GM11168 (cell line): ENCODE measurements at regions not wholly inside any gene's neighbourhood (a gene's known extent, or its start where the extent isn't known, plus 50 kb on each side); places are given as distances from the start of the nearest gene placed in this dataset.
"Not testable (repeated sequence)": the region's sequence is repeated elsewhere in the genome, so short reads cannot be mapped to it uniquely, and the experiment has no call there.

Experiments
- in situ Hi-C: fragments of 300-500 bp; cut with MboI; formaldehyde crosslinking; loops from one replicate; pipeline ENCODE4 v1.12.0; 2022; ENCODE audit warnings: low sequenced_read_pairs; ENCODE audit not compliant: unreplicated experiment

DNA sequence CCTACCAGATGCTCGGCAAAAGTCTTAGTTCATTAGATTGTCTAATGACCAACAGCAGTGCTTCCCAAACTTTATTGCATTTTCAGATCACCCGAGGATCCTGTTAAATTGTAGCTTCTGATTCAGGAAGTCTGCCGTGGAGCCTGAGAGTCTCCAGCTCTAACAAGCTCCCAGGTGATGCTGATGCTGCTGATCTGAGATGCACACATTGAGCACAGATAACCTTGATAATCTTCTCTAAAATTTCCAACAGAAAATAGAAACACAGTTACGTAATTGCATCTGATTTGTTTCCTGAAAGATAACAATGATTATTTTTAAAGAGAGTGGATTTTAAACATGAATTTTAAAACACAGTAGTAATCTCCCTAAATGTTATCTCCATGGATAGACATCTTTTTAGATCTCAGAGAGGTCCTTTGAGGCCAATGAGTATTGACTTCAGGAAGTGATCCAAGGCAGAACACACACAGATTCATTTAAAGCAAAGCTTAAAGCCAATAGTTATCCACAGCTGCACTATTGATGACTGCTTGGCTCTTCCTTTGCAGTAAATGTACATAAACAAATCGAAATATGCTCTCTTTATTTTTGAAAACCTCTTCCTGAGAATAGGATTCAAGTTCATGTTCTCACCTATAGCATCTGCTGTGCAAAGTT, 122.8 kb upstream of the TNPO1 start:
- in situ Hi-C loops: no loop called here

DNA sequence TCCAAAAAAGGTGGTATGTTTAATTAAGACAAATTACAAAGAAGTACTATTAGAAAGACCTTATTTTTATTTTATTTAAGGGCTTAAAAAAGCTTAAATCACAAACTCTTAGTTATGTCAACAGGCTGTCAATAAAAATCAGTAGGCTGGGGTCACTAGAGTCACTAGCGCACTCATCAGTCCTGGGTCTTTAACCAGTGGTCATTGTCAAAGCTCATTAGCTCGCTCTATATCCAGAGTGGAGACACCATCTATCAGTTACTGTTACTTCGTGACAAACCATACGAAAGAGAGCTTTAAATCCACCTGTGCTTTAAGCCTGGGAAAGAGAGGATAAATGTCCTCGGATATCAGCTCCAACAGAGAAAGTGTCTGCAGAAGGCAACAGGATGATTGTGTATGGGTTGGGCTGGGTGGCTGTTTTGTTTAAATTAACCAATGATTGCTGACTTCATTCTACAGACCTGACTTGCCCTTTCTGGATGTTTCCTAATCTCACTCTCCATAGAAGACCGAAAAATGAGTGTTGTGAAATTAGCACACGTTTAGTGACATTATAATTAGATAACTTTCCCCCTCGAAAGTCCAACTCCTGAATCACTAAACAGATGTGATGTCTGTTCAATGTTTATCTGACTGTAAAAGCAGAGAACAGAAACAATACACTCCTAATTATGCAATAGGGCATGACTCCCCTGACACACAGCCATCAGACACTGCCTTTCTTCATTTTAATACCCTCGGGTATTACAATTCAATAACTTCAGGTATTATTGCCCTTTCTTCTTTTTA, 123.6 kb upstream of the TNPO1 start:
- in situ Hi-C loops: no loop called here

DNA sequence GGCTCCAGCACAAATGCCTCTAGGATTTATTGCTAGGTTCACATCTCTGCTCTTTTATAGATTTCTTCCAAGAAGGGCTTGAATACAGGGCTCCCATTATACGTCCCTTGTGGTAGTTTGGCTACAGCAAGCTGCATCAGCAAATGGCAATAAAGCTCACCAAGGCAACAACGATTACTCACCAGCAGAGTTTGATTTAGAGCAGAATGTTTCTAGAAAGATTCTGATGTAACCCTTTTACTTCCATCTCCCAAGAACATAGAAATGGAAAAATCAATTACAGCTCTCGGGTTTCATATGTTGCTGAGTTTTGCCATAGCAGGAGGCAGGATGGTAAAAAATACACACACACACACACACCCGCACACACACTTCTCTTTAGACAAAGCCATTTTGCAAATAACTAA, 124.2 kb upstream of the TNPO1 start:
- in situ Hi-C loops: no loop called here

DNA sequence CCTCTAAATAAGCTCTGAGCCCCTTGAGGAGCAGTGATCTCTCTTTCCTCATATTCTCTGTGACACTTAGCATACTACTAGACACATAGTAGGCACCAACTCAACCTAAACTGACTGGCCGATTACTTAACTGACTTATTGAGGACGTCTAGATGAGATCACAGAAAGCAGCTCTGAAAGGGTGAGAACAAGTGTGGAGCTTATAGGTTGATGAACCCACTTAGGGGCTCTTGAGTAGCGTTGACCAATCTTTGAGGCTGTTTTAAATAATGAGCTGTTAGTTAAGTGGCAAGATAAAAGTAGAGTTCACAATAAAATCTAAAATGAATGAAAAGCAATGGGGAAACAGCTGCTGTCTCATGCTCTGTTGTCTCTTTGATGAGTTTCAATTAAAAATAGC, 124.7 kb upstream of the TNPO1 start:
- in situ Hi-C loops: no loop called here

DNA sequence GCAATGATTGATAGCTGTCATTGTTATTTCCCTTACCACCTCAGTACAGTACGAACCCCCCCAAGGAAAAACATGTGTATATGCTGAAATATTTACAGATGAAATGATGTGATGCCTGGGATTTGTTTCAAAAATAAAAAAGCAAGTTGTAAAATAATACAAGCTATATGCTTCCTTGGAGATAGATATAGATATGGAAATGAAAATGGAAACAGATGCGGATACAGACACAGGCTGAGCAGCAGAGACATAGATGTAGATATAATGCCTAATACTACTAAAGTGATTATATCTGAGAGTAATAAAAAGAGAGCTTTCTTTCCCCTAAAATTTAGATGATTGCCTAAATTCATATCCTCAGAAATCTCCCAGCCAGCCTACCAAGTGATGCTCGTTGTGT, 127.5 kb upstream of the TNPO1 start:
- in situ Hi-C loops: no loop called here

DNA sequence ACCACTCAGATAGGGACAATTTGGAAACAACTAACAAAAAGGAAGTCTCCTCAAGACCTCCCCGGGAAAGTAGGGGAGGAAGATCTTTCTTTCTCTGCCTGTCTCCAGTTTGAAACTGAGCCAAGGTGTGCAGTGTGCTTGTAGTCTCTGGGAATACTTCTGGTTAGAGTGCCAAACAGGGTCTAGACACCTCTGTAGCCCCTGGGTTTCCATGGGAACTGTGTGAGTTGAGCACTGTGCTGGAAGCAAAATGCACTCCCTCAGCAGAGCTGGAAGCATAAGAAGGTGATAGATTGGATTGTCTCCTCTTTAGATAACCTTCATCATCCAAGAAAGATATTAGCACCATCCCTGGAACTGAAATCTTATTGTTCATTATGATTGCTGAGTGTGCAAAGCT, 129.2 kb upstream of the TNPO1 start:
- in situ Hi-C loops: no loop called here

DNA sequence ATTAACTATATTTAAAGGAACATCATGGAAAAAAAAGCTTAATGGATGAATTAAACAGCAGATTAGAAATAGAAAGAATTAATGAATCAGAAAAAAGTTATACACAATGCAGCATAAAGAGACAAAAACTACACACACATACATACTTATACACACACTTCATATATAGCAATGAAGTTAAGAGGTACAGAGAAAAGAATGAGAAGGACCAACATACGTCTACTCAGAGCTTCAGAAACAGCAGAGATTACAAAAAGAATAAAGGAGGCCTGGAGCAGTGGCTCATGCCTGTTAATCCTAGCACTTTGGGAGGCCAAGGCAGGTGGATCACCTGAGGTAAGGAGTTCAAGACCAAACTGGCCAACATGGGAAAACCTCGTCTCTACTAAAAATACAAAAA, 133.9 kb upstream of the TNPO1 start:
- in situ Hi-C loops: no loop called here

DNA sequence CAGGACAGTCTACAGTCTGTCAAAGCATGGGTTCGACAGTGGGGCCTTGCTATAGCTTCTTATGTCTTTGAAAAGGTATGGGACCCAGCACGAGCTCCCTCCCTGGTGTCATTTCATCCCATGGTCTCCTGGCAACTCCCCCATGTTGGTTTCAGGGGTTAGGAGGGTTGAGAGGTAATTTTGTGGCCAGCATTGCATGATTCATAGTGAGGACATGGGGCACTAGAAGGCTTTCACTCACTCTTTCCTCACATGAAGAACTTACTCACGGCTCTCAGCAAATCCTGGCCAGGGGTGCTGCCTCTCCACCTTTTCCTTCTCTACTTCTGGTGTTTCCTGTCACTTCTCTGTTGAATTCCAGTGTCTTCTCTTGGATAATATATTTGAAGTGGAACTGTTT, 134.7 kb upstream of the TNPO1 start:
- in situ Hi-C loops: no loop called here

DNA sequence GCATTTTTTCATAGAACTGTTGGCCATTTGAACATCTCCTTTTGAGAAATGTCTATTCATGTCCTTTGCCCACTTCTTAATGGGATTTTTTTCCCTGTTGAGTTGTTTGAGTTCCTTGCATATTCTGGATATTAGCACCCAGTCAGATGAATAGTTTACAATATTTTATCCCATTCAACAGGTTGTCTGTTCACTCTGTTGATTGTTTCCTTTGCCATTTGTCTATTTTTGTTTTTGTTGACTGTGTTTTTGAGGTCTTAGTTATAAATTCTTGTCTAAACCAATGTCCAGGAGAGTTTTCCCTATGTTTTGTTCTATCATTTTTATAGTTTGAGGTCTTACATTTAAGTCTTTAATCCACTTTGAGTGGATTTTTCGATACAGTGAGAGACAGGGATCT, 139.0 kb upstream of the TNPO1 start:
- in situ Hi-C loops: no loop called here

DNA sequence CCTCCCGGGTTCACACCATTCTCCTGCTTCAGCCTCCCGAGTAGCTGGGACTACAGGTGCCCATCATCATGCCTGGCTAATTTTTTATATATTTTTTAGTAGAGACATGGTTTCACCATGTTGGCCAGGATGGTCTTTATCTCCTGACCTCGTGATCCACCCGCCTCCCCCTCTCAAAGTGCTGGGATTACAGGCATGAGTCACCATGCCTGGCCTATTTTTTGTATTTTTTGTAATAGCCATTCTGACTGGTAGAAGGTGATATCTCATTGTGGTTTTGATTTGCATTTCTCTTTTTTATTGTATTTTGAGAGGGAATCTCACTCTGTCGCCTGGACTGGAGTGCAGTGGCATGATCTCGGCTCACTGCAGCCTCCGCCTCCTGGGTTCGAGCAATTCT, 139.6 kb upstream of the TNPO1 start:
- in situ Hi-C loops: not testable (repeated sequence)

DNA sequence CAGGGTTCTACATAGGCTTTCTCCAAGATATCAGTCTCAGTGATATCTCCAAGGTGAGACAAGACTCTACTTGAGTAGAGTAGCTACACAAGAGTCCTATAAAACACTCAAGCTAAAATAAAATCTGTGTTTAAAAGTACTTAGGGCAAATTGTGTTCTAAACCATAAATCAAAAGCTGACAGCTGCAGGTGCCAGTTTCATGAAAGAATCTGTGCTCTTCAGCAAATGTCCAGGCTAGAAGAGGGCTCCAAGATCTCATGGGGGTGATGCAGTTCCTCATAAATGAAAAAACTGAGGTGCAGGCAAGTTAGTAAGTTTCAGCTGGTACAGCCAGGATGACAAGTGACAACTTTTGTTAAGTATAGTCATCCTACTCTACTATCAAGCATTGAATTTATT, 142.8 kb upstream of the TNPO1 start:
- in situ Hi-C loops: no loop called here

DNA sequence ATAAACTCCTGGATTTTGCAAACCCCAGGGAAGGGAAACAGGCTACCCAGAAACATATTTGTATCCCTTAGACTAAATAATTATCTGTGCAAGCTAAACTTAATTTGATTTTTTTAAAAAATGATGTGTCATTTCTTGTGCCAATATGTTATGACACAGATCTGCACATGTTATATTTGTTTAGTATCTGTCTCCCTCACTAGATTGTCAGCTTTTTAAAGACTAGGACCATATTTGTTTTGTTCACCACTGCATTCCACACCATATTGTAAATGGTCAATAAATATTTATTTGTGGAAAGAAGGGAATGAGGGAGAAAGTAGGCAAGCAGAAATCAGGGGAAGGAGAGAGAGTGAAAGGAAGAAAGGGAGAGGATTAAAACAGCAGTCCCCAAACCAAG, 143.3 kb upstream of the TNPO1 start:
- in situ Hi-C loops: no loop called here

DNA sequence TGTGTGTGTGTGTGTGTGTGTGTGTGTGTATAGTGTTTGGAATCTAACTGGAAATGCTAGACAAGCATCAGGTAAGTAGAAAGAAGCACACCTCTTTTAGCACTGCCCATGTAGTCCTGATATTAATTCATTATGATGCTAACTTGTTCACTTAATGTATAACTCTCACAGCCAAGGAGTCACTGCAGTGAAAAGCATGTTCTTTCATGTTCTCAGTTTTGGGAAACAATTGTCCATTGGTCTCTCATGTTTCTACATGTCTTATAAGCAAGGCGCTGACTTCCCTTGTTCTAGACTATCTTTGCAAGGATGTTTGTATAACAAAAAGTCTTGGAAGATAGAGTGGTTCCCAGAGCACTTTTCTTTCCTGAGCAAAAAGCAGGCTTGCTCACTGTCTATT, 148.8 kb upstream of the TNPO1 start:
- in situ Hi-C loops: no loop called here

DNA sequence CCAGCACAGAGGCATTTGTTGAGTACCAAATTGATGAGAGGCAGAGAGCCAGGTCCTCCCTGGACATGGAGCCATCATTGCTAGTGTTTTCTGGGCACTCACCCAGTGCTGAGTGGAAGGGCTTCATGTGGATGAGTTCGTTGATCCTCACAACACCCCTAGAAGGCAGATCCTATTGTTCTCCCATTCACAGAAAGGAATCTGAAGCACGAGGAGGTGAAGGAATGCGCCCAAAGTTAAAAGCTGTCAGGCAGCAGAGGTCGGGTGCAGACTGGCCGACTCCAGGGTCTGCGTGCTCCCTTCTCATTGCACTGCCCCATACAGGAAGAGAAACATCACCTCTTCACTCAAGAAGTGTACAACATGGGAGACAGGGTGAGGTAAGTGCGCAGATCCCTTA, 153.5 kb upstream of the TNPO1 start:
- in situ Hi-C loops: no loop called here

DNA sequence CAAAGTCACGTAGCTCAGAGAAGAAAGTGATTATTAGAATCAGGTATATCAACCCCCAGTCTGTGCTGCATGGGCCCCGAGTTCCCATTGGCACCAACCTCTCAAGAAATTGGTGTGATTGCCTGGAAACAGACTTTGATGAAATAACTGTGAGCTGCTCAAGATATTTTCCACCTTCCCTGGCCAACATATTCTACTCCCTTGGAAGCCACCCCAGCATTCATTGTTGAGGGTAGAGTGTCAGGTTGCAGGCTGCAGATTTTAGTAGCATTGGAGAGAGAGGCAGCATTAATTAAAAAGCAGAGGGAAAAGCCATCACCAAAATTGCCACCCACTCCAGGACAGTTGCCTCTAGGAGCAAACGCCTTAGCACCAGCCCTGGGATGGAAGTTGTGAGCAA, 154.2 kb upstream of the TNPO1 start:
- in situ Hi-C loops: no loop called here

DNA sequence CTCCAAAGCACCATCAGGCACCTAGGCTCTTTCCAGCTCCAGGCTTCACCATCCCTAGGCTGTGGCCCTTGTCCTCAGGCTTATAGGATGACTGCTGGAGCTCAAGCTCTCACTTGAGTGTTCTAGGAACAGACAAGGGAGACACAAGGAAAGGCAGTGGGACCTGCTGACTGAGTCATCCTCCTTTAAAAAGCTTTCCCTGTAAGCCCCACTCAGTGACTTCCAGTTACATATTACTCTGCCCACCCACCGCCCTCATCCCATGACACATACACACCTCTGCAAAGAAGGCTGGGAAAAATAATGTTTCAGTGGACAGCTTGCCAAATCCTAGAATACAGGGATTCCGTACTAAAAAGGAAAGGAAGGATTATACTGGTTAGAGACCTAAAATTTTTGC, 154.2 kb upstream of the ZNF366 start:
- in situ Hi-C loops: no loop called here

DNA sequence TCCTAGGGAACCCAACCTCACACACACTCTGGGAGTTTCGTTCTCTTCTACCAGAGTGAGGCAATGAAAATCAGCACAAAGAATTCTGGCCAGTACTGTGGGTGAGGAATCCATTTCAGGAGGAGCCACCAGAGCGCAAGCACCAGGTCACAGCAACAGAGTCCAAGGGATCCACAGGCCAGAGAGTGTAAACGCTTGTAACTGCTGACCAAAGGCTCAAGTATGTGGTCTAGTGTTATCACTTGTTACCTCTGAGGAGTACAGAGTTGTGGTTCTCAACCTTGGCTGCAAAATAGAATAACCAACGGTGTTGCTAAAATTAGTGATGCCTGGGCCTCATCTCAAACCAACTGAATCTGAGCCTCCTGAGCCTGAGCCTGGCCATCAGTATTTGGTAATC, 152.5 kb upstream of the ZNF366 start:
- in situ Hi-C loops: no loop called here

DNA sequence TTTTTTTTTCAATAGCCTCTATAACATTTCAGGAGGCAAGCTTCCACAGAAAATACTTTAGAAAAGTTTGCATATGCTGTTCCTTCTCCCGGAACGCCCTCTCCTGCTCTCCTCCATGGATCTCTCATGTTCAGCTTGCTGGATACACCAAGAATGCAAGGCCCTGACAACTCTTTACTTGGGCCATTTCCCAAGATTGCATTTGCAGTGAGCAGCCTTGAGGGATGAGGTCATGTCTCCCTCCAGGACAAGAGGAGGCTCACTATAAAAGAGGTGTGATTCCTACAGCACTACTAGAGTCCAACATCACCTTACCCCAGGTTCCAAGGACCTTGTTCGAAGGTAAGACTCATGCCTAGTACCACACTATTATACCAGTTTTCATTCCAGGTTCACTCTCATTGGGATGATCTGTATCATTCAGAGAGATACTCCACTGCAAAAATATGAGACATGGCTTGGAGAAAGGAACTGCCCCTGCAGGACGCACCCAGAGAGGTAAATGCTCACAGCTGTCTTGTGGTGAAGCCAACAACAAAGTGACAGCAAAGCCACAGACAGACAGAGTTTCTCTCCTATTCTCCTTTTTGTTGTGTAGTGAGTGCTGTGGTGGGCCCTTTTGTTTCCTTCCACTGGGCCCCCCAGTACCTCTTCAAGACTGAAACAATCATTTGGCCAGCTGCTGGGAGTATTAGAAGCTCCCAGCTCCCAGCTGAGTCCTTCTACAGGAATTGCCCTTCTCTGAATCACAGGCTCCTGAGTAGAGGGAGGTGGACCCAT, 151.7 kb upstream of the ZNF366 start:
- in situ Hi-C loops: no loop called here

DNA sequence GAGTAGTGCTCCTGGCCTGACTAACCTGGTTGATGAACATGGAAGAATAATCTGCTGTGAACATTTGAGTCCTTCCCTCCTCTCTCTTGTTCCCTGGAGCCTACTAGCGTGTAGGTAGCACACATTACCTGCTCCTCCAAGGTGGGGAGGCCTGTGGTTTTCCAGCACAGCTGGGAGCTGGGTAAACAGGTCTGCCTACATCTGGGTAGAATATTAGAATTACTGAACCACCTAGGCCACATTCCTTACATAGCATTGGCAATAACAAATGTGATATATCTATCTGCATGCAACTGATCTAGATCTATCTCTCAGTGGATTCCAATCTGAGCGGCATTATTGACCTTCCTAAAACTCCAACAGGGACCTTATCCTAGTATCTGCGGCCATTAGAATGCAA, 151.0 kb upstream of the ZNF366 start:
- in situ Hi-C loops: no loop called here

DNA sequence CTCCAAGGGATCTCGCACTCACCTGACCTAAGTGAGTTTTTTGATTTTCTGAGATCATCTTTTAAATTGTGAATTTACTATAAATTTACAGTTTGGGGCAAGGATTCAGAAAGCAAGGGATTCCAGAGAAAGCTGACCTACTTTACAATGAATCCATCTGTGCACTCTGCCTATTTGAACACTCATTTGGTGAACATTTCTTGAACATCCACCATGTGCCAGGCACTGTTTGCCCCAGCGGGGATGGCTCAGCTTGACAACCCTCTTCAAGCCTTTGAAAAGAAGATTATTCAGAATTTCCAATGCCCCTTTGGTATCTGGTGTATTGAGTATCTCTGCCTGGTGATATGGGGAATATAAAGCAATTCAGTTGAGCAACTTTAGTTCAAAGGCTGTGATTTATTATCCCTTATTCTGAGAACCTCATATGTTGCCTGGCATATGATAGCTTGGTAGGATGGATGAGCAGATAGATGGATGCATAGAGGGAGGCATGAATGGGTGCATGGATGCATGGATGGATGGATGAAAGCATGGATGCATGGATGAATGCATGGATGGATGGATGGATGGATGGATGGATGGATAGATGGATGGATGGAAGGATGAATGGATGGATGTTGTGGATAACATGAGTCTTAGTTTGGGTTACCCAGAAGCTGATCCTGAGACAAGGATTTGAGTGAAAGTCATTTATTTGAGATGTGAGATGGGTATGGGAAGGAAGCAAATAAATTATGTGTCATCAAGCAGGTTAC, 149.7 kb upstream of the ZNF366 start:
- in situ Hi-C loops: no loop called here

DNA sequence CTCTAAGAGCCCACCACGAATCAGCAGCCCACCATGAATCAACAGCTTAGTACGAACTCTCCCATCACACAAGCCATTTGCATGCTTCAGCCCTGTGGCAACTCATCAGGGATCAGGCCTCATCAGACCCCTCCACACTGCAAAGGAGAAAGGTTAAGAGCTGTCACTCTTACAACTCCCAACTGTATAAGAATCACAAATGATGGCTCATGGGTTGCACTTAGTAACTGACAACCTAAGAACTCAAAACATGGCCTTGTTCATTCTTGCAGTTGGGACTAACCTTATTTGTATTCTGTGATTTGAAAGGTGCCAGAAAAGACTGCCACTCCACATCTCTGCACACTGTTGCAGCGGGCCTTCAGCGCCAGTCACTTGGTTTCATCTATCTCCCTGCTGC, 149.1 kb upstream of the ZNF366 start:
- in situ Hi-C loops: no loop called here
